GM12864 (cell line): ENCODE measurements at regions not wholly inside any gene's neighbourhood (a gene's known extent, or its start where the extent isn't known, plus 50 kb on each side); places are given as distances from the start of the nearest gene placed in this dataset.

Experiments
- DNase-seq: peaks from one replicate; pipeline ENCODE4 v3.0.0-alpha.2; 2011; ENCODE audit warnings: low read depth
- H3K4me3 ChIP-seq: 2 replicates; pipeline ENCODE4 v1.5.1; 2011; ENCODE audit warnings: mild to moderate bottlenecking, low read depth, low read length, control low read depth
- TF ChIP-seq, protein P1 (sequence below): IDR thresholded peaks from 2 replicates; pipeline ENCODE4 v1.5.1; 2011; ENCODE audit warnings: low read depth, mild to moderate bottlenecking, moderate library complexity, low read length, control low read depth, inconsistent platforms; ENCODE audit errors: missing control alignments

DNA sequence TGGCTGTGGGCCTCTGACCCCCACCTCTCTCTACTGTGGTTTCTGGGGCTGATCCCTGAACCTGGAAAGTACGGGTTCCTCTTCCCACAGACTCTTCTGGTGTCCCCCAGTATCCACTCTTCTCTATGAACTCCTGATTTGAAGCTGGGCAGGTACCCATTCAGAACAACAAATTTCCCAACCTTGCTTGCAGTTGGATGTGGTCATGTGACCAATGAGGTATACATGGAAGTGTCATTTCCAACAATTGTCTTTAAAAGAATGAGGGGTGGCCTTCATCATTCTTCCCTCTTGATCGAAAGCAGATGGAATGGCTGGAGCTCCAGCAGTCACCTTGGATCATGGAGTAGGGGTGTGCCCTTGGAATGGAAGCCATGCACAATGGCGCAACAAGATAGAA is 128.0 kb upstream of the MLN start:
- DNase-seq = no peak
- TF ChIP-seq, protein P1, sequence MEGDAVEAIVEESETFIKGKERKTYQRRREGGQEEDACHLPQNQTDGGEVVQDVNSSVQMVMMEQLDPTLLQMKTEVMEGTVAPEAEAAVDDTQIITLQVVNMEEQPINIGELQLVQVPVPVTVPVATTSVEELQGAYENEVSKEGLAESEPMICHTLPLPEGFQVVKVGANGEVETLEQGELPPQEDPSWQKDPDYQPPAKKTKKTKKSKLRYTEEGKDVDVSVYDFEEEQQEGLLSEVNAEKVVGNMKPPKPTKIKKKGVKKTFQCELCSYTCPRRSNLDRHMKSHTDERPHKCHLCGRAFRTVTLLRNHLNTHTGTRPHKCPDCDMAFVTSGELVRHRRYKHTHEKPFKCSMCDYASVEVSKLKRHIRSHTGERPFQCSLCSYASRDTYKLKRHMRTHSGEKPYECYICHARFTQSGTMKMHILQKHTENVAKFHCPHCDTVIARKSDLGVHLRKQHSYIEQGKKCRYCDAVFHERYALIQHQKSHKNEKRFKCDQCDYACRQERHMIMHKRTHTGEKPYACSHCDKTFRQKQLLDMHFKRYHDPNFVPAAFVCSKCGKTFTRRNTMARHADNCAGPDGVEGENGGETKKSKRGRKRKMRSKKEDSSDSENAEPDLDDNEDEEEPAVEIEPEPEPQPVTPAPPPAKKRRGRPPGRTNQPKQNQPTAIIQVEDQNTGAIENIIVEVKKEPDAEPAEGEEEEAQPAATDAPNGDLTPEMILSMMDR = no peak
- H3K4me3 ChIP-seq = no peak overlapping the region

DNA sequence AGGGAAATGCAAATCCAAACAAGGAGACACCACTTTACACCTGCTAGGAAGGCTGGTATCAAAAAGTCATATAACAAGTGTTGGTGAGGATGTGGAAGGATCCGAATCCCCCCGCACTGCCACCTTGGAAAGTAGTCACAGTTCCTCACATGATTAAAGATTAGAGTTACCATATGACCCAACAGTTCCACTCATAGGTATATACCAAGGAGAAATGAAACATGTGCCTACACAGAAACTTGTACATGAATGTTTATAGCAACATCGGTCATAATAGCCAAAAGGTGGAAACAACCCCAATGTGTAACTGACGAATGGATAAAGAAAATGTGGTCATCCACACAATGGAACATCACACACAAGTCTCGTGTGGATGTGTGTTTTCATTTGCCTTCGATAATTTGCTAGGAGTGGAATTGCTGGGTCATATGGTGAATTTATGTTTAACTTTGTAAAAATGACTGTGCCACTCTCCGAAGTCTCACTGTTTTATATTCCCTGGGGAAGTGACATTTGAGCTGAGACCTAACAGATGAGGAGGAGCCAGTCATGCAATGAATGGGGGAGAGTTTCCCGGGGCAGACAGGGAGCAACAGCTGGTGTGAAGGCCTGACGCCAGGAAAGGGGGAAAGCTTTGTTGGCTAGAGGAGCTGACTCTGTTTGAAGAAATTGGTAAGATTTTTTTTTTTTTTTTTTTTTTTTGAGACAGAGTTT is 125.9 kb upstream of the MLN start:
- TF ChIP-seq, protein P1 = no peak
- no peak for DNase-seq
- no peak overlapping the region for H3K4me3 ChIP-seq

DNA sequence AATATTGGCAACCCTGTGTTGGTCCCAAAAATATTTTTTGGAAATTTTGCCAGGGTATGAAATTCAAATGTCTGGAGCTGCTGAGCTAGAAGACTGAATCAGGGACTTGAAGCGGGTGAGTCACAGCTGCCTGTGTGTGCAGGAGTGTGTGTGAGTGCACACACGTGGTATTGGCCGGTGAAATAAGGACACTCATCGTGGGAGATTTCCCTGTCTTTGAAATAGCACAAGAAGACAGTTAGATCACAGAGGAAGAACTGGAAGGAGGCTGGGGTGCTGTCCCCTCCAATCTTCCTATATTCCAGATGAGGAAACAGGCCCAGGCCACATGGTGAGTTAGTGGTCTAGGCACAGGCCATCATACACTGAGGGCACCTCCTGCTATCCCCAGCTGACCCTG is 123.8 kb upstream of the MLN start:
- TF ChIP-seq, protein P1 = no peak
- no peak overlapping the region for H3K4me3 ChIP-seq
- DNase-seq = no peak

DNA sequence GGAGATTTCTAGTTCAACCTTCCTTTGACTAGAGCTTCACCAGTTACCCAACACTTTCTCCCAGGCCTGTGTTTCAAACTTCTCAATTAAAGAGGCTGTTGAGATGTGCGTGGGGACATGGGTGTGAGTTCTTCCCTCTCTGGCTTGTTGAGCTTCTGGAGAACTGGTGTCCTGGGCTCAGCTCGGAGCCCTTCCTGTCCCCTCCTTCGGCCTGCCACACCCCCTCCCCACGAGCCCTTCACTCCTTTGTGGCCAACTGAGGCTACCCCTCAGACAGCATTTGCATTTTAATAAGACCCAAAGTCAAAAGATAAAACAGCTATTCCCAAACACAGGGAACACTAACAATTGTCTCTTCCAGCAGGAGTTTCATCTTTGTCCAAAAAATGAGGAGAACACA is 123.3 kb upstream of the MLN start:
- no peak for DNase-seq
- TF ChIP-seq, protein P1 = no peak
- H3K4me3 ChIP-seq = no peak overlapping the region

- H3K4me3 ChIP-seq = no peak overlapping the region
- TF ChIP-seq, protein P1 = no peak
- no peak for DNase-seq
Measured at GRCh38 chr6:33926451-33926850, 122.6 kb upstream of the MLN start.

DNA sequence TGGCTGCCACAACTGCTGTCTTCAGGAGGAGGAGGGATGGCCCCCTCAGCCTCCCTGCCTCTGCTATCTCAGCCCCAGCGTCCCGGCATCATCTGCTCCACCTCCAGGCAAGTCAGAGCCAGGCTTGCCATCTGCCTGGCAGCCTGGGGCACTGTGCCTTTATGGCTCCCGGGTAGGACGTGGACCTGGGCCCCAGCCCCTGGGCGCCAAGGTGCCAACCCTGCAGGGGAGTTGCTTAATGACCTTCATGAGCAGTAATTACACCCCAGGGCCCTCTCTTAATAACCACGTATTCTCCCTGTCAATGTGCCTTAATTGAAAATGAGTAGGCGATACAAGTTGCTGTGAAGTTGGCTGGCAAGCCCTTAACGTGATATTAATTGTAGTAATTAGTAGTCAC is 122.1 kb upstream of the MLN start:
- no peak overlapping the region for H3K4me3 ChIP-seq
- no peak for DNase-seq
- TF ChIP-seq, protein P1 = no peak

- TF ChIP-seq, protein P1 = no peak
- H3K4me3 ChIP-seq = no peak overlapping the region
- DNase-seq = no peak
Measured at GRCh38 chr6:33925210-33925609, 121.4 kb upstream of the MLN start.
